NB4 (cell line): ENCODE measurements at regions not wholly inside any gene's neighbourhood (a gene's known extent, or its start where the extent isn't known, plus 50 kb on each side); places are given as distances from the start of the nearest gene placed in this dataset.

ENCODE experiments used
- MAX ChIP-seq: IDR thresholded peaks from 2 replicates; pipeline ENCODE4 v1.6.1; 2011; ENCODE audit warnings: low read depth, low read length
- POLR2A ChIP-seq: IDR thresholded peaks from 2 replicates; pipeline ENCODE4 v1.6.1; 2011; ENCODE audit warnings: mild to moderate bottlenecking; ENCODE audit not compliant: insufficient read length; ENCODE audit errors: extremely low read depth
- TF ChIP-seq, protein P1 (sequence below): IDR thresholded peaks from one replicate; pipeline ENCODE4 v1.5.1; 2012; ENCODE audit warnings: low read depth, low read length

DNA sequence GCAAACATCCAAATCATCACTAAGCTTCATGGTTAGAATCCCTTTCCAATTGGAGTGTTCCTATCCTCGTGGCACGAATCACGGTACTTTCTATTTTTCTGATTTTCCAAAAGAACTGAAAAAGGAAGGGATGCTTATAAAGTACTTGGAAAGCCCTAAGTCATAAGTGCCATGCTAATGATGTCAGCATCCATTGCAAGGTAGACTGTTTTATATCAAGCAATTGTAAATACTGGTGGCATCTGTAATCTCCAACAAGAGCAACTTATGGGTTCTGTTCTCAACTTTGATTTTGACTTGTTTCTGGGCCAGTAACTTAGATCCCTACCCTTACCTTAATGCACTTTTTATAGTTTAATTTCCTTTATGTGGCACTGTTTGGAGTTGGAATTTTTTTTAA lies 619.5 kb downstream of the BCL11A start:
- TF ChIP-seq, protein P1, sequence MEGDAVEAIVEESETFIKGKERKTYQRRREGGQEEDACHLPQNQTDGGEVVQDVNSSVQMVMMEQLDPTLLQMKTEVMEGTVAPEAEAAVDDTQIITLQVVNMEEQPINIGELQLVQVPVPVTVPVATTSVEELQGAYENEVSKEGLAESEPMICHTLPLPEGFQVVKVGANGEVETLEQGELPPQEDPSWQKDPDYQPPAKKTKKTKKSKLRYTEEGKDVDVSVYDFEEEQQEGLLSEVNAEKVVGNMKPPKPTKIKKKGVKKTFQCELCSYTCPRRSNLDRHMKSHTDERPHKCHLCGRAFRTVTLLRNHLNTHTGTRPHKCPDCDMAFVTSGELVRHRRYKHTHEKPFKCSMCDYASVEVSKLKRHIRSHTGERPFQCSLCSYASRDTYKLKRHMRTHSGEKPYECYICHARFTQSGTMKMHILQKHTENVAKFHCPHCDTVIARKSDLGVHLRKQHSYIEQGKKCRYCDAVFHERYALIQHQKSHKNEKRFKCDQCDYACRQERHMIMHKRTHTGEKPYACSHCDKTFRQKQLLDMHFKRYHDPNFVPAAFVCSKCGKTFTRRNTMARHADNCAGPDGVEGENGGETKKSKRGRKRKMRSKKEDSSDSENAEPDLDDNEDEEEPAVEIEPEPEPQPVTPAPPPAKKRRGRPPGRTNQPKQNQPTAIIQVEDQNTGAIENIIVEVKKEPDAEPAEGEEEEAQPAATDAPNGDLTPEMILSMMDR: no peak
- no peak for TF ChIP-seq MAX
- TF ChIP-seq POLR2A: no peak
